A673 (cell line): ENCODE measurements at regions not wholly inside any gene's neighbourhood (a gene's known extent, or its start where the extent isn't known, plus 50 kb on each side); places are given as distances from the start of the nearest gene placed in this dataset.

Experiments
- EZH2 ChIP-seq: fragments of 200-600 bp; sonication (generic); IDR thresholded peaks from 2 replicates; pipeline ENCODE4 v1.6.1; 2017; ENCODE audit warnings: borderline replicate concordance, low read depth, mild to moderate bottlenecking, mixed read lengths, antibody characterized with exemption, low read length; ENCODE audit not compliant: poor library complexity, severe bottlenecking
- TF ChIP-seq, protein P1 (sequence below): fragments of 300-800, 200-600 bp; sonication (generic); conservative IDR thresholded peaks from 2 replicates; pipeline ENCODE4 v1.5.1; 2017; ENCODE audit warnings: low read depth, mild to moderate bottlenecking, antibody characterized with exemption, low read length, moderate library complexity, mixed read lengths

GRCh38 chr2:150606380-150607060, 119.1 kb upstream of the RND3 start:
- TF ChIP-seq, protein P1, sequence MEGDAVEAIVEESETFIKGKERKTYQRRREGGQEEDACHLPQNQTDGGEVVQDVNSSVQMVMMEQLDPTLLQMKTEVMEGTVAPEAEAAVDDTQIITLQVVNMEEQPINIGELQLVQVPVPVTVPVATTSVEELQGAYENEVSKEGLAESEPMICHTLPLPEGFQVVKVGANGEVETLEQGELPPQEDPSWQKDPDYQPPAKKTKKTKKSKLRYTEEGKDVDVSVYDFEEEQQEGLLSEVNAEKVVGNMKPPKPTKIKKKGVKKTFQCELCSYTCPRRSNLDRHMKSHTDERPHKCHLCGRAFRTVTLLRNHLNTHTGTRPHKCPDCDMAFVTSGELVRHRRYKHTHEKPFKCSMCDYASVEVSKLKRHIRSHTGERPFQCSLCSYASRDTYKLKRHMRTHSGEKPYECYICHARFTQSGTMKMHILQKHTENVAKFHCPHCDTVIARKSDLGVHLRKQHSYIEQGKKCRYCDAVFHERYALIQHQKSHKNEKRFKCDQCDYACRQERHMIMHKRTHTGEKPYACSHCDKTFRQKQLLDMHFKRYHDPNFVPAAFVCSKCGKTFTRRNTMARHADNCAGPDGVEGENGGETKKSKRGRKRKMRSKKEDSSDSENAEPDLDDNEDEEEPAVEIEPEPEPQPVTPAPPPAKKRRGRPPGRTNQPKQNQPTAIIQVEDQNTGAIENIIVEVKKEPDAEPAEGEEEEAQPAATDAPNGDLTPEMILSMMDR, result no peak
- no peak for TF ChIP-seq EZH2
